Gastrocnemius medialis (tissue), 4 donors: ENCODE measurements at regions not wholly inside any gene's neighbourhood (a gene's known extent, or its start where the extent isn't known, plus 50 kb on each side); places are given as distances from the start of the nearest gene placed in this dataset.
A peak's percentile ranks its signal among the peaks of the same experiment; 100 is the strongest.

Experiments
- ATAC-seq, 2 donors: fragments of 150-250 bp; one replicate each; pipeline ENCODE4 v1.9.1; 2016
- DNase-seq, 2 donors: peaks; one replicate each; pipeline ENCODE4 v3.0.0-alpha.2; 2019
- H3K27ac ChIP-seq, 4 donors: fragments of 200-600 bp; sonication (generic); 1 replicate in 1 of 4; 2 replicates in 3 of 4; pipeline ENCODE4 v1.5.1; 2016 to 2018; ENCODE audit warnings: mild to moderate bottlenecking in 2 of 4, moderate library complexity in 1 of 4
- H3K27me3 ChIP-seq, 3 donors: fragments of 200-600 bp; sonication (generic) in 2 of 3; 1 replicate in 1 of 3; 2 replicates in 2 of 3; pipeline versions ENCODE4 v1.5.1 to v1.6.0; 2016 to 2019; ENCODE audit warnings: mild to moderate bottlenecking in 1 of 3, moderate library complexity in 1 of 3
- H3K36me3 ChIP-seq, 2 donors: fragments of 200-600 bp; sonication (generic) in 1 of 2; one replicate each; pipeline ENCODE4 v1.5.1; 2017 to 2018
- H3K4me1 ChIP-seq, 2 donors: fragments of 200-600 bp; sonication (generic) in 1 of 2; one replicate each; pipeline ENCODE4 v1.5.1; 2016 to 2017; ENCODE audit warnings: mild to moderate bottlenecking in 2 of 2
- H3K4me3 ChIP-seq, 4 donors: fragments of 200-600 bp; sonication (generic) in 3 of 4; 1 replicate in 1 of 4; 2 replicates in 3 of 4; pipeline ENCODE4 v1.5.1; 2016 to 2019; ENCODE audit warnings: mild to moderate bottlenecking in 2 of 4
- H3K9me3 ChIP-seq, 3 donors: fragments of 200-600 bp; sonication (generic) in 2 of 3; 1 replicate in 1 of 3; 2 replicates in 2 of 3; pipeline ENCODE4 v1.5.1; 2016 to 2019
- CTCF ChIP-seq, 5 experiments: fragments of 450-650 bp in 3 of 5; fragments of 200-600 bp in 2 of 5; sonication (generic) in 2 of 5; IDR thresholded peaks in 4 of 5; conservative IDR thresholded peaks in 1 of 5; 1 replicate in 4 of 5; 2 replicates in 1 of 5; pipeline ENCODE4 v1.5.1; 2016 to 2019; ENCODE audit warnings: antibody characterized with exemption in 5 of 5, mild to moderate bottlenecking in 3 of 5, moderate library complexity in 3 of 5
- POLR2A ChIP-seq, 2 donors: fragments of 450-650 bp; IDR thresholded peaks; one replicate each; pipeline ENCODE4 v1.6.1; 2017; ENCODE audit warnings: antibody characterized with exemption in 2 of 2, mild to moderate bottlenecking in 2 of 2, moderate library complexity in 2 of 2
- in situ Hi-C, 4 donors: fragments of 200-750 bp; cut with MboI; loops; one replicate each; pipeline versions ENCODE4 v1.15.0 to v1.8.0; 2017; ENCODE audit warnings: low sequenced_read_pairs in 4 of 4
- intact Hi-C: fragments of 100-400 bp; cut with DNase I; formaldehyde crosslinking; loops from one replicate; pipeline ENCODE4 v1.15.1; 2023; ENCODE audit warnings: low total_unique reads

DNA sequence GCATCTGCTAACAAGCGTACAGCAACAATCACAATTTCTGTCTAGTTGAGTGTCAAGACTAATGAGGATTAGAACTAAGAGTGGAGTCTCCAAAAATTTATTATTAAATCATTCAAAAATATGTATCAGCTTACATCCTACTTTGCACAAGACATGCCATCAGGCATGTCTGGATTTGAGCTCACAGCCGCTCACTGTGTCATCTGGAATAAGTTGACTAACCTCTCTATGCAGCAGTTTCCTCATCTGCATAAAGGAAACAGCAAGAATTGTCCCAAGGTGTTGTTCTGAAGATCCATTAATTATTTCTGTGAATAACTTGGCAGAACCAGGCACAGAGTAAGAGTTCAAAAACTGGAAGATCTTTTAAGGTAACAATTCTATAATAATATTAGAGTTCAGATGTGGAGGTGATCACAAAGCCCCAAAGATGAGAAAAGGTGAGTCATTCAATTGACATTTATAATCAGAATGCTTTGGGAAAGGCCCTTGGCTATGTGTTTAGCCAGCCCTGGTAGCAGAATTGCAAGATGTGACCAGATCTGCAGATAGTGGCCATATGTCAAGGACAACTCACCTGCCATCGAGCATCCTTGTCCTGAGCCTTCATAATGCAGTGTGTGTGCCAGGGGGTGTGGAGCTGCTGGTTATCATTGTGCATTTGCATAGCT lies 264.0 kb downstream of the FOXA2 start:
- DNase-seq (no peak), ATAC-seq (no peak)
- no peaks in the 10 kb centered on the region for H3K36me3 ChIP-seq
- no peaks in the 10 kb centered on the region for H3K27me3 ChIP-seq
- TF ChIP-seq CTCF (IDR thresholded peaks at IDR 0.05 in 4 of 5, conservative IDR thresholded peaks at IDR 0.05 in 1 of 5) = no peak
- TF ChIP-seq POLR2A (IDR thresholded peaks at IDR 0.05) = no peak
- in situ Hi-C loops = loop anchor here in 2 of 4 donors (25.0 kb wide), 2 partner anchors 608 to 667 kb away; partner anchors contain the start of gene PAX1 (in 2 of the 2)
- intact Hi-C loops = no loop called here
- H3K27ac ChIP-seq = no peak overlapping the region
- H3K4me3 ChIP-seq = no peak overlapping the region
- no peaks in the 10 kb centered on the region for H3K9me3 ChIP-seq
- no peaks in the 10 kb centered on the region for H3K4me1 ChIP-seq

DNA sequence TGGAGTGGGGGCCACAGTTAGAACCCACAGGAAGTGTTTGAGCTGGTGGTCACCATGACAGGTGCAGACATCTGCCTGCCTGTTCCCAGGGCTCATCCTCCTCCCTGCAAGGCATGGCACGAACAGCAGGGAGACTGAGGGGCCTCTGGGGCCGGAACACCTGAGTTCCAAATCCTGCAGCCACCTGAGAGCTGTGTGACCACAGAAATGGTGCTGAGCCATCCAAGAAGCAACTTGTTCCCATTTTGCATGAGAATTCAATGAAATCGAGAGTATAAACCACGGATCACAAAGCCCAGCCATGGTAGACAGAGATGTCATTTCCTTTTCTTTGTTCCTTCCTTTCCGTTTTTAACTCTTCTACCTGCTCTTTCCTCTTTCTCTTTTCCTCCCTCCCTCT lies 268.6 kb downstream of the FOXA2 start:
- no peak overlapping the region for H3K27ac ChIP-seq
- ATAC-seq (no peak), DNase-seq (no peak)
- no peak overlapping the region for H3K4me3 ChIP-seq
- intact Hi-C loops (no loop called here), in situ Hi-C loops (loop anchor here in 2 of 4 donors (25.0 kb wide), 2 partner anchors 603 to 672 kb away; partner anchors contain the start of gene PAX1 (in 2 of the 2))
- no peak for TF ChIP-seq CTCF (IDR thresholded peaks at IDR 0.05 in 4 of 5, conservative IDR thresholded peaks at IDR 0.05 in 1 of 5)
- TF ChIP-seq POLR2A (IDR thresholded peaks at IDR 0.05) = no peak
- H3K36me3 ChIP-seq = no peaks in the 10 kb centered on the region
- H3K4me1 ChIP-seq = no peaks in the 10 kb centered on the region
- H3K27me3 ChIP-seq = no peaks in the 10 kb centered on the region
- H3K9me3 ChIP-seq = no peaks in the 10 kb centered on the region

GRCh38 chr20:22315073-22315472 lies 269.3 kb downstream of the FOXA2 start:
- Histone ChIP-seq H3K4me1 (no peaks in the 10 kb centered on the region), H3K4me3 (no peak overlapping the region), H3K27ac (no peak overlapping the region), H3K9me3 (no peaks in the 10 kb centered on the region), H3K36me3 (no peaks in the 10 kb centered on the region), H3K27me3 (no peaks in the 10 kb centered on the region)
- in situ Hi-C loops = loop anchor here in 2 of 4 donors (25.0 kb wide), 2 partner anchors 603 to 672 kb away; partner anchors contain the start of gene PAX1 (in 2 of the 2)
- TF ChIP-seq POLR2A (IDR thresholded peaks at IDR 0.05) = no peak
- TF ChIP-seq CTCF (IDR thresholded peaks at IDR 0.05 in 4 of 5, conservative IDR thresholded peaks at IDR 0.05 in 1 of 5) = no peak
- ATAC-seq (no peak), DNase-seq (no peak)
- intact Hi-C loops = no loop called here

DNA sequence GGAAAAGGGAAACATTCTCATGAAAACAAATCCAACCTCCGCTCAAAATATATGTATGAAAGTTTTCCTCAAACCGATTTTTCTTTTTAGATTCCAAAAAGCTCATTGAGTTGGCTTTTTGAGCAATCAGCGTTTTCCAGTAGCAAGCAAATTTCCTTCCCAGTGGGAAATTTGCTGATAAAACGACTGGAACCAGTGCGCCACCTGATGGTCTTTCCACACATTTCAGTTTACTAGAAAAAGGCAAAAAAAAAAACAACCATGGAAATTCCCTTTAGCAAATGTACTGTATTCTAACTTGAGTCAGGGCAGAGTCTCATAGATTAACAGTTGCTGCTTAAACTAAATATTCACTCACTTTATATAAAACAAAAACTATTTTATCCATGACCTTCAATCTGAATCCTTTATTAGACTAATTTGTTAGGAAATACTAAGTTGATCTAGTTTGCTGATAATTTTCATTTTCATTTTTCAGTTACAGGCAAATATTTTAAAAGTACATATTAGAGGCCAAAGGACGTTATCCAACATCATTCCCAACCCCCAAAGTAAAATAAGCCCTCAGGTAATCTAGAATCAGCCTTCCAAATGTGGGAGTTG lies 271.5 kb downstream of the FOXA2 start:
- H3K4me1 ChIP-seq = no peaks in the 10 kb centered on the region
- intact Hi-C loops (no loop called here), in situ Hi-C loops (loop anchor here in 2 of 4 donors (25.0 kb wide), 2 partner anchors 601 to 674 kb away; partner anchors contain the start of gene PAX1 (in 2 of the 2))
- no peak for TF ChIP-seq POLR2A (IDR thresholded peaks at IDR 0.05)
- peak in 3 of 5 experiments; percentile 3 to 48 (median 39) for TF ChIP-seq CTCF (IDR thresholded peaks at IDR 0.05 in 4 of 5, conservative IDR thresholded peaks at IDR 0.05 in 1 of 5)
- no peak overlapping the region for H3K4me3 ChIP-seq
- DNase-seq (no peak), ATAC-seq (no peak)
- no peak overlapping the region for H3K27ac ChIP-seq
- H3K27me3 ChIP-seq = no peaks in the 10 kb centered on the region
- no peaks in the 10 kb centered on the region for H3K36me3 ChIP-seq
- no peaks in the 10 kb centered on the region for H3K9me3 ChIP-seq
